ENCODE measurements at regions not wholly inside any gene's neighbourhood (a gene's known extent, or its start where the extent isn't known, plus 50 kb on each side); places are given as distances from the start of the nearest gene placed in this dataset.

DNA sequence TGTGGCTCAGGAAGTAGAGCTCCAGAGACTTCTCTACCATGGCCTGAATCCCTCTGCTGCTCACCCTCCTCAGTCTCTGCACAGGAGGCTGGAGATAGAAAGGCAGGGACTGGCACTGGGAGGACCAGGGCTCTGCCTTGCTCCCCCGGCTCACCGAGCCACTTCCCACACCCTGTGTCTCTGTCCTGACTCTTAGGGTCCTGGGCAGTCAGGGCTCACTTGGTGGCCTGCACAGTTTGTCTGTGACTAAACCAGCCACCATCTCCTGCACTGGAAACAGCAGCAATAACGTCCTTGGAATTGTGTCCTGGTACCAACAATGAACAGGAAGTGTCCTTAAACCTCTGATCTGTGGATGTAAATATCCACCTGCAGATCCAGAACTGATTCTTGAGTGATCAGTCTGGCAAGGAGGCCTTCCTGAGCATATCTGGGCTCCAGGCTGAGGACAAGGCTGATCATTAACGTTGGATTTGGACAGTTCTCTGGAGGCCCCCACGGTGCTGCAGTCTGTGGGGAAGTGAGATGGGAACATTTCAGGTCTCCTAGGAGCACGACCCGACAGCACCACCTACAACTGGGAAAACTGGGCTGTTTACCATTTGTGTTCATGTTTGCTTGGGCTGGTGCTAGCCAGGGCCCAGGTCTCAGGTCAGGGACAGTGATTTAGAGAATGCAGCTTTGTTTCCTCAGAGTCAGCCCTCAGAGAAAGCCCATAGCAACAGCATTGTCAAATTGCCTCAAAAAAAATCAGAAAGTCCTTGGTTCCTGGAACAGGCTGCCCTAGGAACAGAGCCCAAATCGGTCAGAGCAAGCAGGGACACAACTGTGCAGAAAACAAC lies 82.5 kb downstream of the ZNF280B start (continued):
- TF ChIP-seq, protein P1, sequence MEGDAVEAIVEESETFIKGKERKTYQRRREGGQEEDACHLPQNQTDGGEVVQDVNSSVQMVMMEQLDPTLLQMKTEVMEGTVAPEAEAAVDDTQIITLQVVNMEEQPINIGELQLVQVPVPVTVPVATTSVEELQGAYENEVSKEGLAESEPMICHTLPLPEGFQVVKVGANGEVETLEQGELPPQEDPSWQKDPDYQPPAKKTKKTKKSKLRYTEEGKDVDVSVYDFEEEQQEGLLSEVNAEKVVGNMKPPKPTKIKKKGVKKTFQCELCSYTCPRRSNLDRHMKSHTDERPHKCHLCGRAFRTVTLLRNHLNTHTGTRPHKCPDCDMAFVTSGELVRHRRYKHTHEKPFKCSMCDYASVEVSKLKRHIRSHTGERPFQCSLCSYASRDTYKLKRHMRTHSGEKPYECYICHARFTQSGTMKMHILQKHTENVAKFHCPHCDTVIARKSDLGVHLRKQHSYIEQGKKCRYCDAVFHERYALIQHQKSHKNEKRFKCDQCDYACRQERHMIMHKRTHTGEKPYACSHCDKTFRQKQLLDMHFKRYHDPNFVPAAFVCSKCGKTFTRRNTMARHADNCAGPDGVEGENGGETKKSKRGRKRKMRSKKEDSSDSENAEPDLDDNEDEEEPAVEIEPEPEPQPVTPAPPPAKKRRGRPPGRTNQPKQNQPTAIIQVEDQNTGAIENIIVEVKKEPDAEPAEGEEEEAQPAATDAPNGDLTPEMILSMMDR (IDR thresholded peaks at IDR 0.05 in 2 of 3, conservative IDR thresholded peaks at IDR 0.05 in 1 of 3; ENCODE audit: insufficient read depth in 2 of 3, low read depth in 1 of 3, low read length in 3 of 3): no peak
- 0 out of 2 replicates have a peak, but pooled peaks have one; percentile 4 for TF ChIP-seq ZNF184 (CRISPR knock-in tag; IDR thresholded peaks at IDR 0.05)
- TF ChIP-seq CBFB (CRISPR knock-in tag; IDR thresholded peaks at IDR 0.05): peak; percentile 86; the same call in 1 of the 2 replicates
- TF ChIP-seq, protein P2, sequence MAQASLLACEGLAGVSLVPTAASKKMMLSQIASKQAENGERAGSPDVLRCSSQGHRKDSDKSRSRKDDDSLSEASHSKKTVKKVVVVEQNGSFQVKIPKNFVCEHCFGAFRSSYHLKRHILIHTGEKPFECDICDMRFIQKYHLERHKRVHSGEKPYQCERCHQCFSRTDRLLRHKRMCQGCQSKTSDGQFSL (CRISPR knock-in tag; IDR thresholded peaks at IDR 0.05): 0 out of 2 replicates have a peak, but pooled peaks have one; percentile 26
- TF ChIP-seq, protein P2 (tag; IDR thresholded peaks at IDR 0.05): no peak
- no peak for TF ChIP-seq PHF20 (IDR thresholded peaks at IDR 0.05; ENCODE audit: partially characterized antibody)
- no peak for TF ChIP-seq MYNN (IDR thresholded peaks at IDR 0.05)
- peak; percentile 65; the same call in 1 of the 2 replicates for TF ChIP-seq MYNN (CRISPR knock-in tag; IDR thresholded peaks at IDR 0.05)
- TF ChIP-seq CHCHD3 (CRISPR knock-in tag; IDR thresholded peaks at IDR 0.05): peak; percentile 43; the same call in 1 of the 2 replicates
- TF ChIP-seq TAF15 (IDR thresholded peaks at IDR 0.05; ENCODE audit: low read depth, low read length): 0 out of 2 replicates have a peak, but pooled peaks have one; percentile 41
- TF ChIP-seq RBM14 (IDR thresholded peaks at IDR 0.05; ENCODE audit: borderline replicate concordance, insufficient read depth, low read depth, low read length): no peak
- 0 out of 4 replicates have a peak, but pooled peaks of 1 of the 2 experiments have one; percentile 20 for TF ChIP-seq SIN3A (IDR thresholded peaks at IDR 0.05; ENCODE audit: borderline replicate concordance in 2 of 2, control insufficient read depth in 1 of 2, low read depth in 2 of 2, low read length in 2 of 2)
- TF ChIP-seq, protein P3, sequence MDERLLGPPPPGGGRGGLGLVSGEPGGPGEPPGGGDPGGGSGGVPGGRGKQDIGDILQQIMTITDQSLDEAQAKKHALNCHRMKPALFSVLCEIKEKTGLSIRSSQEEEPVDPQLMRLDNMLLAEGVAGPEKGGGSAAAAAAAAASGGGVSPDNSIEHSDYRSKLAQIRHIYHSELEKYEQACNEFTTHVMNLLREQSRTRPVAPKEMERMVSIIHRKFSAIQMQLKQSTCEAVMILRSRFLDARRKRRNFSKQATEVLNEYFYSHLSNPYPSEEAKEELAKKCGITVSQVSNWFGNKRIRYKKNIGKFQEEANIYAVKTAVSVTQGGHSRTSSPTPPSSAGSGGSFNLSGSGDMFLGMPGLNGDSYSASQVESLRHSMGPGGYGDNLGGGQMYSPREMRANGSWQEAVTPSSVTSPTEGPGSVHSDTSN (CRISPR knock-in tag; IDR thresholded peaks at IDR 0.05; ENCODE audit: low read depth): 0 out of 2 replicates have a peak, but pooled peaks have one; percentile 17
- TF ChIP-seq, protein P3 (tag; conservative IDR thresholded peaks at IDR 0.05; ENCODE audit: low read depth): no peak
- TF ChIP-seq ETV5 (CRISPR knock-in tag; IDR thresholded peaks at IDR 0.05; ENCODE audit: low read depth): no peak; the same call in 1 of the 2 replicates
- no peak for TF ChIP-seq ZC3H4 (CRISPR knock-in tag; IDR thresholded peaks at IDR 0.05; ENCODE audit: borderline replicate concordance)
- TF ChIP-seq, protein P4, sequence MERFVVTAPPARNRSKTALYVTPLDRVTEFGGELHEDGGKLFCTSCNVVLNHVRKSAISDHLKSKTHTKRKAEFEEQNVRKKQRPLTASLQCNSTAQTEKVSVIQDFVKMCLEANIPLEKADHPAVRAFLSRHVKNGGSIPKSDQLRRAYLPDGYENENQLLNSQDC (CRISPR knock-in tag; IDR thresholded peaks at IDR 0.05): 0 out of 2 replicates have a peak, but pooled peaks have one; percentile 40
